Glutamatergic neuron (in vitro differentiated cells): ENCODE measurements at regions not wholly inside any gene's neighbourhood (a gene's known extent, or its start where the extent isn't known, plus 50 kb on each side); places are given as distances from the start of the nearest gene placed in this dataset.

Source experiments
- DNase-seq: peaks from one replicate; pipeline ENCODE4 v3.0.0; 2022
- H3K27ac Mint-ChIP-seq: one replicate; pipeline ENCODE4 v1.8.0; 2020; ENCODE audit warnings: mild to moderate bottlenecking, mixed read lengths, inconsistent platforms; ENCODE audit not compliant: unreplicated experiment
- H3K27me3 Mint-ChIP-seq: one replicate; pipeline ENCODE4 v1.8.0; 2020; ENCODE audit warnings: mild to moderate bottlenecking, moderate library complexity, mixed read lengths, inconsistent platforms; ENCODE audit not compliant: unreplicated experiment
- H3K36me3 Mint-ChIP-seq: one replicate; pipeline ENCODE4 v1.8.0; 2020; ENCODE audit warnings: mild to moderate bottlenecking, mixed read lengths, inconsistent platforms; ENCODE audit not compliant: unreplicated experiment
- H3K4me1 Mint-ChIP-seq: one replicate; pipeline ENCODE4 v1.8.0; 2020; ENCODE audit warnings: mild to moderate bottlenecking, low read depth, mixed read lengths, inconsistent platforms; ENCODE audit not compliant: unreplicated experiment
- H3K4me3 Mint-ChIP-seq: one replicate; pipeline ENCODE4 v1.8.0; 2020; ENCODE audit warnings: mild to moderate bottlenecking, mixed read lengths, inconsistent platforms; ENCODE audit not compliant: unreplicated experiment
- H3K9me3 Mint-ChIP-seq: one replicate; pipeline ENCODE4 v1.8.0; 2020; ENCODE audit warnings: mild to moderate bottlenecking, moderate library complexity, mixed read lengths, inconsistent platforms; ENCODE audit not compliant: unreplicated experiment
- CTCF ChIP-seq: fragments of 200-600 bp; sonication (generic); IDR thresholded peaks from one replicate; pipeline ENCODE4 v1.5.0; 2021; ENCODE audit not compliant: partially characterized antibody, unreplicated experiment

GRCh38 chr10:3681642-3682554 is 103.1 kb downstream of the KLF6 start:
- Mint-ChIP-seq H3K4me3 (no peak overlapping the region), H3K27me3 (peaks cover 4% of the 10 kb centered on the region), H3K36me3 (no peaks in the 10 kb centered on the region), H3K9me3 (no peaks in the 10 kb centered on the region), H3K27ac (peak overlapping the region; percentile 30), H3K4me1 (peaks cover 19% of the 10 kb centered on the region)
- DNase-seq = peak; percentile 57
- TF ChIP-seq CTCF = no peak

DNA sequence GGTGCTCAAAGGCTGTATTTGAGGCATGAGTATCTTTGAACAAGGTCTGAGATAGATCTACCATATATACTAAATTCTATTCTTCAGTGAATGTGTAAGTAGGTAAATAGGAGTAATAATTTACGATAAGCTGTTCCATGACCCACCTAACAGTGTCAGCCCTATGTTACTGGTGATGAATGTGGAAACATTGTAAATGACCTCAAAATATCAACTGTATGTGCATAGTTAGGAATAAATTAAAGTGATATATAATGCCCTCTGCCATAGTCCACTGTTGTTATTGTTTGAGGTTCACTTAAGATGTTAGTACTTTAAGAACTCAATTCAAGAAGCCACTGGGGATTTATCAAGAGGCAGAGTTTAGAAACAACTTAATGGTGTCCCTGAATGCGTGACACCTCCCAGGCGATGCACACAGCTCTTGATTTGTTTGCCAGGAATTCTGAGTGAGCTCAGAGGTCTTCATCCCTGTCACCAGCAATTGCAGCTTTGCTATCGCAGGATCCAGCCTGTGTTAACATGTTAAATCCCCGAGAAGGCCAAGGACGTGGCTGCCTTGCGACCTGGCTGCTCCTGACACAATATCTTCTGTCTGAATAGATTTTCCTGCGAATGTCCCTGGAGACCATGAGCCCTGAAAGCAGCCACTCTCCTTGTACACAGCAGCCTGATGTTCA is 104.9 kb downstream of the KLF6 start:
- Mint-ChIP-seq H3K4me3 (no peak overlapping the region), H3K27me3 (peaks cover 4% of the 10 kb centered on the region), H3K9me3 (no peaks in the 10 kb centered on the region), H3K4me1 (peaks cover 19% of the 10 kb centered on the region), H3K27ac (no peak overlapping the region), H3K36me3 (no peaks in the 10 kb centered on the region)
- no peak for TF ChIP-seq CTCF
- DNase-seq = no peak

- H3K36me3 Mint-ChIP-seq = no peaks in the 10 kb centered on the region
- no peak overlapping the region for H3K27ac Mint-ChIP-seq
- H3K27me3 Mint-ChIP-seq = peaks cover 4% of the 10 kb centered on the region
- TF ChIP-seq CTCF = no peak
- no peak for DNase-seq
- H3K4me3 Mint-ChIP-seq = no peak overlapping the region
- no peaks in the 10 kb centered on the region for H3K9me3 Mint-ChIP-seq
- peaks cover 19% of the 10 kb centered on the region for H3K4me1 Mint-ChIP-seq
Measured at GRCh38 chr10:3678629-3679227, 106.3 kb downstream of the KLF6 start.

- no peak for DNase-seq
- no peaks in the 10 kb centered on the region for H3K36me3 Mint-ChIP-seq
- peaks cover 4% of the 10 kb centered on the region for H3K27me3 Mint-ChIP-seq
- H3K27ac Mint-ChIP-seq = no peak overlapping the region
- no peaks in the 10 kb centered on the region for H3K9me3 Mint-ChIP-seq
- H3K4me1 Mint-ChIP-seq = peaks cover 12% of the 10 kb centered on the region
- H3K4me3 Mint-ChIP-seq = no peak overlapping the region
- no peak for TF ChIP-seq CTCF
Measured at GRCh38 chr10:3676564-3676963, 108.4 kb downstream of the KLF6 start.
